H9 (cell line): ENCODE measurements at regions not wholly inside any gene's neighbourhood (a gene's known extent, or its start where the extent isn't known, plus 50 kb on each side); places are given as distances from the start of the nearest gene placed in this dataset.

Experiments
- DNase-seq: peaks from one replicate; pipeline ENCODE4 v3.0.0-alpha.2; 2017
- H2AFZ ChIP-seq: one replicate; pipeline ENCODE4 v1.6.1; 2013; ENCODE audit warnings: mild to moderate bottlenecking, low read length, control low read depth, moderate library complexity
- H2AK5ac ChIP-seq: 2 replicates; pipeline ENCODE4 v1.6.1; 2013; ENCODE audit warnings: low read length, control low read depth, mixed read lengths; ENCODE audit not compliant: insufficient read length
- H2BK120ac ChIP-seq: one replicate; pipeline ENCODE4 v1.6.1; 2013; ENCODE audit warnings: low read depth, mild to moderate bottlenecking, low read length, control low read depth, inconsistent platforms; ENCODE audit not compliant: poor library complexity, severe bottlenecking
- H2BK12ac ChIP-seq: 2 replicates; pipeline ENCODE4 v1.6.1; 2013; ENCODE audit warnings: low read length, control low read depth, mixed read lengths, low read depth; ENCODE audit not compliant: insufficient read length
- H2BK15ac ChIP-seq: 2 replicates; pipeline ENCODE4 v1.6.1; 2013; ENCODE audit warnings: low read depth, low read length, control low read depth
- H2BK20ac ChIP-seq: one replicate; pipeline ENCODE4 v1.6.1; 2013; ENCODE audit warnings: low read depth, mild to moderate bottlenecking, low read length, control low read depth, inconsistent platforms; ENCODE audit not compliant: poor library complexity, severe bottlenecking
- H2BK5ac ChIP-seq: 2 replicates; pipeline ENCODE4 v1.6.1; 2013; ENCODE audit warnings: low read length, control low read depth, mixed read lengths; ENCODE audit not compliant: insufficient read length
- H3K14ac ChIP-seq: 2 replicates; pipeline ENCODE4 v1.6.1; 2013; ENCODE audit warnings: low read length, control low read depth; ENCODE audit not compliant: insufficient read depth
- H3K18ac ChIP-seq: 2 replicates; pipeline ENCODE4 v1.6.1; 2013; ENCODE audit warnings: low read depth, mild to moderate bottlenecking, mixed read lengths, low read length, control low read depth; ENCODE audit not compliant: insufficient read length
- H3K23ac ChIP-seq: 2 replicates; pipeline ENCODE4 v1.6.1; 2013; ENCODE audit warnings: low read length, control low read depth, mixed read lengths, low read depth; ENCODE audit not compliant: insufficient read length
- H3K23me2 ChIP-seq: 2 replicates; pipeline ENCODE4 v1.6.1; 2013; ENCODE audit warnings: low read depth, mild to moderate bottlenecking, mixed read lengths, low read length, control low read depth; ENCODE audit not compliant: insufficient read length, poor library complexity, severe bottlenecking
- H3K27ac ChIP-seq: 2 replicates; pipeline ENCODE4 v1.5.1; 2013; ENCODE audit warnings: low read length, control low read depth, mixed read lengths, low read depth; ENCODE audit not compliant: insufficient read length
- H3K27me3 ChIP-seq: 2 replicates; pipeline ENCODE4 v1.6.1; 2013; ENCODE audit warnings: low read length, control low read depth, inconsistent platforms; ENCODE audit not compliant: insufficient read depth
- H3K4ac ChIP-seq: 2 replicates; pipeline ENCODE4 v1.6.1; 2013; ENCODE audit warnings: low read depth, mild to moderate bottlenecking, control low read depth, inconsistent platforms, low read length, moderate library complexity
- H3K4me1 ChIP-seq: 2 replicates; pipeline ENCODE4 v1.6.1; 2013; ENCODE audit warnings: low read length, control low read depth, inconsistent platforms; ENCODE audit not compliant: insufficient read depth
- H3K4me2 ChIP-seq: 2 replicates; pipeline ENCODE4 v1.6.1; 2013; ENCODE audit warnings: low read length, control low read depth, mixed read lengths; ENCODE audit not compliant: insufficient read length, insufficient read depth
- H3K56ac ChIP-seq: 2 replicates; pipeline ENCODE4 v1.6.1; 2013; ENCODE audit warnings: low read depth, mild to moderate bottlenecking, mixed read lengths, low read length, control low read depth; ENCODE audit not compliant: insufficient read length
- H3K79me1 ChIP-seq: 2 replicates; pipeline ENCODE4 v1.6.1; 2013; ENCODE audit warnings: low read depth, mild to moderate bottlenecking, moderate library complexity, low read length, control low read depth, inconsistent platforms; ENCODE audit not compliant: insufficient read depth, poor library complexity, severe bottlenecking
- H3K79me2 ChIP-seq: 2 replicates; pipeline ENCODE4 v1.6.1; 2013; ENCODE audit warnings: low read length, control low read depth, inconsistent platforms; ENCODE audit not compliant: insufficient read depth
- H3K9ac ChIP-seq: 2 replicates; pipeline ENCODE4 v1.6.1; 2013; ENCODE audit warnings: low read length, control low read depth, mixed read lengths; ENCODE audit not compliant: insufficient read length; ENCODE audit errors: extremely low read depth
- H3K9me3 ChIP-seq: one replicate; pipeline ENCODE4 v1.6.1; 2013; ENCODE audit warnings: low read depth, low read length, inconsistent platforms; ENCODE audit not compliant: control insufficient read depth
- H3T11ph ChIP-seq: one replicate; pipeline ENCODE4 v1.6.1; 2013; ENCODE audit warnings: mild to moderate bottlenecking, low read length, control low read depth, inconsistent platforms
- H4K20me1 ChIP-seq: one replicate; pipeline ENCODE4 v1.6.1; 2013; ENCODE audit not compliant: control insufficient read depth, insufficient read length, insufficient read depth
- H4K5ac ChIP-seq: 2 replicates; pipeline ENCODE4 v1.6.1; 2013; ENCODE audit warnings: low read depth, mild to moderate bottlenecking, mixed read lengths, low read length, control low read depth; ENCODE audit not compliant: insufficient read length
- H4K8ac ChIP-seq: replicated peaks from 2 replicates; pipeline ENCODE4 v1.6.1; 2013; ENCODE audit warnings: low read length, control low read depth, mixed read lengths, low read depth; ENCODE audit not compliant: insufficient read length
- H4K91ac ChIP-seq: 2 replicates; pipeline ENCODE4 v1.6.1; 2013; ENCODE audit warnings: low read depth, mild to moderate bottlenecking, moderate library complexity, mixed read lengths, low read length, control low read depth; ENCODE audit not compliant: insufficient read length
- H3K27ac Mint-ChIP-seq, 3 experiments: 2 replicates in 2 of 3; 3 replicates in 1 of 3; pipeline ENCODE4 v1.8.0; 2020 to 2021; ENCODE audit warnings: mixed read lengths in 3 of 3, mild to moderate bottlenecking in 1 of 3, moderate library complexity in 1 of 3
- H3K27me3 Mint-ChIP-seq: 2 replicates; pipeline ENCODE4 v1.8.0; 2021; ENCODE audit warnings: low read depth, mild to moderate bottlenecking, moderate library complexity, mixed read lengths
- H3K36me3 Mint-ChIP-seq, 3 experiments: 2 replicates in 2 of 3; 3 replicates in 1 of 3; pipeline ENCODE4 v1.8.0; 2020 to 2021; ENCODE audit warnings: low read depth in 3 of 3, mixed read lengths in 3 of 3; ENCODE audit not compliant: insufficient read depth in 1 of 3
- H3K4me1 Mint-ChIP-seq, 2 experiments: 2 replicates each; pipeline ENCODE4 v1.8.0; 2020; ENCODE audit warnings: mixed read lengths in 2 of 2
- H3K4me3 Mint-ChIP-seq, 2 experiments: 2 replicates in 1 of 2; 3 replicates in 1 of 2; pipeline ENCODE4 v1.8.0; 2020 to 2021; ENCODE audit warnings: mild to moderate bottlenecking in 2 of 2, mixed read lengths in 2 of 2, moderate library complexity in 1 of 2
- H3K9me3 Mint-ChIP-seq, 2 experiments: 2 replicates in 1 of 2; 3 replicates in 1 of 2; pipeline ENCODE4 v1.8.0; 2020; ENCODE audit warnings: mild to moderate bottlenecking in 2 of 2, mixed read lengths in 2 of 2, moderate library complexity in 1 of 2
- CTCF ChIP-seq: fragments of 200-600 bp; sonication (generic); conservative IDR thresholded peaks from 3 replicates; pipeline ENCODE4 v1.8.0; 2021; ENCODE audit warnings: antibody characterized with exemption, mild to moderate bottlenecking
- WGBS: extraction: QIAGEN DNeasy Blood & Tissue Kit; methylation state at CpG from one replicate; pipeline ENCODE4 v1.1.7; 2013; ENCODE audit warnings: missing lambda C conversion rate, low lambda C conversion rate, mixed read lengths; ENCODE audit not compliant: insufficient read length; ENCODE audit errors: extremely low coverage; 5-methylcytosine and 5-hydroxymethylcytosine counted together

- no peaks in the 10 kb centered on the region for H3K4me1 ChIP-seq
- no peaks in the 10 kb centered on the region for H3K79me2 ChIP-seq
- Mint-ChIP-seq H3K4me3 (no peak overlapping the region), H3K9me3 (no peaks in the 10 kb centered on the region), H3K4me1 (no peaks in the 10 kb centered on the region; a peak in 1 of 4 replicates), H3K36me3 (no peaks in the 10 kb centered on the region; a peak in 1 of 7 replicates), H3K27ac (peak overlapping the region in 1 of 3 experiments; percentile 65; a peak in 2 of 7 replicates), H3K27me3 (no peaks in the 10 kb centered on the region)
- H2AFZ ChIP-seq = no peak overlapping the region
- no peaks in the 10 kb centered on the region for H3K79me1 ChIP-seq
- no peak overlapping the region for H2BK15ac ChIP-seq
- no peak for DNase-seq
- H3K18ac ChIP-seq = no peak overlapping the region
- no peak overlapping the region for H4K91ac ChIP-seq
- no CpG with 5 or more reads among the region's 6 CpGs for WGBS
- no peaks in the 10 kb centered on the region for H4K20me1 ChIP-seq
- H3K23ac ChIP-seq = no peak overlapping the region
- no peak overlapping the region for H3K14ac ChIP-seq
- no peak for TF ChIP-seq CTCF
- H2BK120ac ChIP-seq = no peak overlapping the region
- no peak overlapping the region for H4K5ac ChIP-seq
- no peak overlapping the region for H3K27ac ChIP-seq
- H4K8ac ChIP-seq = no peak overlapping the region
- H3K4me2 ChIP-seq = no peak overlapping the region
- H2BK5ac ChIP-seq = no peak overlapping the region
- no peak overlapping the region for H2AK5ac ChIP-seq
- no peaks in the 10 kb centered on the region for H3K23me2 ChIP-seq
- no peak overlapping the region for H3K4ac ChIP-seq
- no peak overlapping the region for H2BK20ac ChIP-seq
- no peaks in the 10 kb centered on the region for H3K9me3 ChIP-seq
- H2BK12ac ChIP-seq = no peak overlapping the region
- no peak overlapping the region for H3T11ph ChIP-seq
- H3K27me3 ChIP-seq = no peaks in the 10 kb centered on the region
- H3K9ac ChIP-seq = no peak overlapping the region
- no peak overlapping the region for H3K56ac ChIP-seq
Measured at GRCh38 chr13:74747186-74747955, 613.2 kb upstream of the KLF12 start.
